Lower leg skin (tissue), 3 donors: ENCODE measurements at regions not wholly inside any gene's neighbourhood (a gene's known extent, or its start where the extent isn't known, plus 50 kb on each side); places are given as distances from the start of the nearest gene placed in this dataset.

Experiments
- CTCF ChIP-seq, 3 donors: fragments of 450-650 bp; IDR thresholded peaks; one replicate each; pipeline ENCODE4 v1.5.1; 2016; ENCODE audit warnings: antibody characterized with exemption in 3 of 3, mild to moderate bottlenecking in 3 of 3, moderate library complexity in 2 of 3
- POLR2A ChIP-seq, 2 donors: fragments of 450-650 bp; IDR thresholded peaks; one replicate each; pipeline ENCODE4 v1.6.1; 2016 to 2017; ENCODE audit warnings: antibody characterized with exemption in 2 of 2, mild to moderate bottlenecking in 1 of 2, moderate library complexity in 1 of 2

GRCh38 chr19:28314287-28314686 is 898.7 kb downstream of the UQCRFS1 start:
- no peak for TF ChIP-seq CTCF (IDR thresholded peaks at IDR 0.05)
- TF ChIP-seq POLR2A (IDR thresholded peaks at IDR 0.05), result no peak
